H9 (cell line): ENCODE measurements at regions not wholly inside any gene's neighbourhood (a gene's known extent, or its start where the extent isn't known, plus 50 kb on each side); places are given as distances from the start of the nearest gene placed in this dataset.

ENCODE experiments used
- DNase-seq: peaks from one replicate; pipeline ENCODE4 v3.0.0-alpha.2; 2017
- H2AFZ ChIP-seq: one replicate; pipeline ENCODE4 v1.6.1; 2013; ENCODE audit warnings: mild to moderate bottlenecking, low read length, control low read depth, moderate library complexity
- H2AK5ac ChIP-seq: 2 replicates; pipeline ENCODE4 v1.6.1; 2013; ENCODE audit warnings: low read length, control low read depth, mixed read lengths; ENCODE audit not compliant: insufficient read length
- H2BK120ac ChIP-seq: one replicate; pipeline ENCODE4 v1.6.1; 2013; ENCODE audit warnings: low read depth, mild to moderate bottlenecking, low read length, control low read depth, inconsistent platforms; ENCODE audit not compliant: poor library complexity, severe bottlenecking
- H2BK12ac ChIP-seq: 2 replicates; pipeline ENCODE4 v1.6.1; 2013; ENCODE audit warnings: low read length, control low read depth, mixed read lengths, low read depth; ENCODE audit not compliant: insufficient read length
- H2BK15ac ChIP-seq: 2 replicates; pipeline ENCODE4 v1.6.1; 2013; ENCODE audit warnings: low read depth, low read length, control low read depth
- H2BK20ac ChIP-seq: one replicate; pipeline ENCODE4 v1.6.1; 2013; ENCODE audit warnings: low read depth, mild to moderate bottlenecking, low read length, control low read depth, inconsistent platforms; ENCODE audit not compliant: poor library complexity, severe bottlenecking
- H2BK5ac ChIP-seq: 2 replicates; pipeline ENCODE4 v1.6.1; 2013; ENCODE audit warnings: low read length, control low read depth, mixed read lengths; ENCODE audit not compliant: insufficient read length
- H3K14ac ChIP-seq: 2 replicates; pipeline ENCODE4 v1.6.1; 2013; ENCODE audit warnings: low read length, control low read depth; ENCODE audit not compliant: insufficient read depth
- H3K18ac ChIP-seq: 2 replicates; pipeline ENCODE4 v1.6.1; 2013; ENCODE audit warnings: low read depth, mild to moderate bottlenecking, mixed read lengths, low read length, control low read depth; ENCODE audit not compliant: insufficient read length
- H3K23ac ChIP-seq: 2 replicates; pipeline ENCODE4 v1.6.1; 2013; ENCODE audit warnings: low read length, control low read depth, mixed read lengths, low read depth; ENCODE audit not compliant: insufficient read length
- H3K23me2 ChIP-seq: 2 replicates; pipeline ENCODE4 v1.6.1; 2013; ENCODE audit warnings: low read depth, mild to moderate bottlenecking, mixed read lengths, low read length, control low read depth; ENCODE audit not compliant: insufficient read length, poor library complexity, severe bottlenecking
- H3K27ac ChIP-seq: 2 replicates; pipeline ENCODE4 v1.5.1; 2013; ENCODE audit warnings: low read length, control low read depth, mixed read lengths, low read depth; ENCODE audit not compliant: insufficient read length
- H3K27me3 ChIP-seq: 2 replicates; pipeline ENCODE4 v1.6.1; 2013; ENCODE audit warnings: low read length, control low read depth, inconsistent platforms; ENCODE audit not compliant: insufficient read depth
- H3K4ac ChIP-seq: 2 replicates; pipeline ENCODE4 v1.6.1; 2013; ENCODE audit warnings: low read depth, mild to moderate bottlenecking, control low read depth, inconsistent platforms, low read length, moderate library complexity
- H3K4me1 ChIP-seq: 2 replicates; pipeline ENCODE4 v1.6.1; 2013; ENCODE audit warnings: low read length, control low read depth, inconsistent platforms; ENCODE audit not compliant: insufficient read depth
- H3K4me2 ChIP-seq: 2 replicates; pipeline ENCODE4 v1.6.1; 2013; ENCODE audit warnings: low read length, control low read depth, mixed read lengths; ENCODE audit not compliant: insufficient read length, insufficient read depth
- H3K56ac ChIP-seq: 2 replicates; pipeline ENCODE4 v1.6.1; 2013; ENCODE audit warnings: low read depth, mild to moderate bottlenecking, mixed read lengths, low read length, control low read depth; ENCODE audit not compliant: insufficient read length
- H3K79me1 ChIP-seq: 2 replicates; pipeline ENCODE4 v1.6.1; 2013; ENCODE audit warnings: low read depth, mild to moderate bottlenecking, moderate library complexity, low read length, control low read depth, inconsistent platforms; ENCODE audit not compliant: insufficient read depth, poor library complexity, severe bottlenecking
- H3K79me2 ChIP-seq: 2 replicates; pipeline ENCODE4 v1.6.1; 2013; ENCODE audit warnings: low read length, control low read depth, inconsistent platforms; ENCODE audit not compliant: insufficient read depth
- H3K9ac ChIP-seq: 2 replicates; pipeline ENCODE4 v1.6.1; 2013; ENCODE audit warnings: low read length, control low read depth, mixed read lengths; ENCODE audit not compliant: insufficient read length; ENCODE audit errors: extremely low read depth
- H3K9me3 ChIP-seq: one replicate; pipeline ENCODE4 v1.6.1; 2013; ENCODE audit warnings: low read depth, low read length, inconsistent platforms; ENCODE audit not compliant: control insufficient read depth
- H3T11ph ChIP-seq: one replicate; pipeline ENCODE4 v1.6.1; 2013; ENCODE audit warnings: mild to moderate bottlenecking, low read length, control low read depth, inconsistent platforms
- H4K20me1 ChIP-seq: one replicate; pipeline ENCODE4 v1.6.1; 2013; ENCODE audit not compliant: control insufficient read depth, insufficient read length, insufficient read depth
- H4K5ac ChIP-seq: 2 replicates; pipeline ENCODE4 v1.6.1; 2013; ENCODE audit warnings: low read depth, mild to moderate bottlenecking, mixed read lengths, low read length, control low read depth; ENCODE audit not compliant: insufficient read length
- H4K8ac ChIP-seq: replicated peaks from 2 replicates; pipeline ENCODE4 v1.6.1; 2013; ENCODE audit warnings: low read length, control low read depth, mixed read lengths, low read depth; ENCODE audit not compliant: insufficient read length
- H4K91ac ChIP-seq: 2 replicates; pipeline ENCODE4 v1.6.1; 2013; ENCODE audit warnings: low read depth, mild to moderate bottlenecking, moderate library complexity, mixed read lengths, low read length, control low read depth; ENCODE audit not compliant: insufficient read length
- H3K27ac Mint-ChIP-seq, 3 experiments: 2 replicates in 2 of 3; 3 replicates in 1 of 3; pipeline ENCODE4 v1.8.0; 2020 to 2021; ENCODE audit warnings: mixed read lengths in 3 of 3, mild to moderate bottlenecking in 1 of 3, moderate library complexity in 1 of 3
- H3K27me3 Mint-ChIP-seq: 2 replicates; pipeline ENCODE4 v1.8.0; 2021; ENCODE audit warnings: low read depth, mild to moderate bottlenecking, moderate library complexity, mixed read lengths
- H3K36me3 Mint-ChIP-seq, 3 experiments: 2 replicates in 2 of 3; 3 replicates in 1 of 3; pipeline ENCODE4 v1.8.0; 2020 to 2021; ENCODE audit warnings: low read depth in 3 of 3, mixed read lengths in 3 of 3; ENCODE audit not compliant: insufficient read depth in 1 of 3
- H3K4me1 Mint-ChIP-seq, 2 experiments: 2 replicates each; pipeline ENCODE4 v1.8.0; 2020; ENCODE audit warnings: mixed read lengths in 2 of 2
- H3K4me3 Mint-ChIP-seq, 2 experiments: 2 replicates in 1 of 2; 3 replicates in 1 of 2; pipeline ENCODE4 v1.8.0; 2020 to 2021; ENCODE audit warnings: mild to moderate bottlenecking in 2 of 2, mixed read lengths in 2 of 2, moderate library complexity in 1 of 2
- H3K9me3 Mint-ChIP-seq, 2 experiments: 2 replicates in 1 of 2; 3 replicates in 1 of 2; pipeline ENCODE4 v1.8.0; 2020; ENCODE audit warnings: mild to moderate bottlenecking in 2 of 2, mixed read lengths in 2 of 2, moderate library complexity in 1 of 2
- CTCF ChIP-seq: fragments of 200-600 bp; sonication (generic); conservative IDR thresholded peaks from 3 replicates; pipeline ENCODE4 v1.8.0; 2021; ENCODE audit warnings: antibody characterized with exemption, mild to moderate bottlenecking
- WGBS: extraction: QIAGEN DNeasy Blood & Tissue Kit; methylation state at CpG from one replicate; pipeline ENCODE4 v1.1.7; 2013; ENCODE audit warnings: missing lambda C conversion rate, low lambda C conversion rate, mixed read lengths; ENCODE audit not compliant: insufficient read length; ENCODE audit errors: extremely low coverage; 5-methylcytosine and 5-hydroxymethylcytosine counted together

- Histone ChIP-seq H3K9ac (no peak overlapping the region), H2AK5ac (no peak overlapping the region), H3K23ac (no peak overlapping the region), H4K20me1 (no peaks in the 10 kb centered on the region), H3K9me3 (no peaks in the 10 kb centered on the region), H3K56ac (no peak overlapping the region), H3K79me2 (no peaks in the 10 kb centered on the region), H2BK120ac (no peak overlapping the region), H4K5ac (no peak overlapping the region), H3T11ph (no peak overlapping the region), H4K91ac (no peak overlapping the region), H3K79me1 (no peaks in the 10 kb centered on the region), H2AFZ (no peak overlapping the region), H2BK5ac (no peak overlapping the region), H3K23me2 (no peaks in the 10 kb centered on the region), H2BK20ac (no peak overlapping the region), H4K8ac (no peak overlapping the region), H3K27me3 (no peaks in the 10 kb centered on the region), H3K4ac (no peak overlapping the region), H3K14ac (no peak overlapping the region), H3K18ac (no peak overlapping the region), H3K4me2 (no peak overlapping the region), H3K4me1 (peaks cover 7% of the 10 kb centered on the region; the same call in 1 of the 2 replicates), H2BK15ac (no peak overlapping the region), H2BK12ac (no peak overlapping the region), H3K27ac (no peak overlapping the region)
- peak overlapping the region in 1 of 3 experiments; percentile 92; a peak in 2 of 7 replicates for H3K27ac Mint-ChIP-seq
- no CpG with 5 or more reads among the region's 4 CpGs for WGBS
- peaks cover 3 to 18% (median 6%) of the 10 kb centered on the region in 3 experiments; a peak in 5 of 7 replicates for H3K36me3 Mint-ChIP-seq
- H3K9me3 Mint-ChIP-seq, result peaks cover 9% of the 10 kb centered on the region in 2 experiments
- peaks cover 44 to 47% of the 10 kb centered on the region in 2 experiments for H3K4me1 Mint-ChIP-seq
- H3K4me3 Mint-ChIP-seq, result no peak overlapping the region
- DNase-seq, result no peak
- no peaks in the 10 kb centered on the region for H3K27me3 Mint-ChIP-seq
- no peak for TF ChIP-seq CTCF
These were observed 1829.0 kb upstream of the MIR17HG start for GRCh38 chr13:89518289-89519077.
